ENCODE measurements at regions not wholly inside any gene's neighbourhood (a gene's known extent, or its start where the extent isn't known, plus 50 kb on each side); places are given as distances from the start of the nearest gene placed in this dataset.

GRCh38 chr4:23238848-23239247, 546.1 kb downstream of the GBA3 start:
- DNase-seq (ENCODE audit: low read depth), result no peak
- H3K4me3 ChIP-seq (ENCODE audit: low read depth, low read length), result no peak overlapping the region
- no peak for TF ChIP-seq CTCF (IDR thresholded peaks at IDR 0.05; ENCODE audit: insufficient read depth, low read length)

- H3K4me3 ChIP-seq (ENCODE audit: low read depth, low read length), result no peak overlapping the region
- TF ChIP-seq CTCF (IDR thresholded peaks at IDR 0.05; ENCODE audit: insufficient read depth, low read length), result no peak
- DNase-seq (ENCODE audit: low read depth), result no peak
These were observed 545.0 kb downstream of the GBA3 start for GRCh38 chr4:23237771-23238170.

GRCh38 chr4:23235628-23236390, 543.1 kb downstream of the GBA3 start:
- no peak overlapping the region for H3K4me3 ChIP-seq (ENCODE audit: low read depth, low read length)
- DNase-seq (ENCODE audit: low read depth), result no peak
- no peak for TF ChIP-seq CTCF (IDR thresholded peaks at IDR 0.05; ENCODE audit: insufficient read depth, low read length)

GRCh38 chr4:23234716-23235115, 542.0 kb downstream of the GBA3 start:
- DNase-seq (ENCODE audit: low read depth), result no peak
- H3K4me3 ChIP-seq (ENCODE audit: low read depth, low read length), result no peak overlapping the region
- no peak for TF ChIP-seq CTCF (IDR thresholded peaks at IDR 0.05; ENCODE audit: insufficient read depth, low read length)

- no peak for DNase-seq (ENCODE audit: low read depth)
- no peak for TF ChIP-seq CTCF (IDR thresholded peaks at IDR 0.05; ENCODE audit: insufficient read depth, low read length)
These were observed 541.3 kb downstream of the GBA3 start for GRCh38 chr4:23234018-23234417.

GRCh38 chr4:23233596-23233995, 540.9 kb downstream of the GBA3 start:
- no peak for DNase-seq (ENCODE audit: low read depth)
- no peak overlapping the region for H3K4me3 ChIP-seq (ENCODE audit: low read depth, low read length)
- no peak for TF ChIP-seq CTCF (IDR thresholded peaks at IDR 0.05; ENCODE audit: insufficient read depth, low read length)

More at GRCh38 chr4:23234018-23234417, 541.3 kb downstream of the GBA3 start:
- H3K4me3 ChIP-seq (ENCODE audit: low read depth, low read length), result no peak overlapping the region

- no peak for TF ChIP-seq CTCF (IDR thresholded peaks at IDR 0.05; ENCODE audit: insufficient read depth, low read length)
- DNase-seq (ENCODE audit: low read depth), result peak; percentile 0
- H3K4me3 ChIP-seq (ENCODE audit: low read depth, low read length), result no peak overlapping the region
These were observed 540.2 kb downstream of the GBA3 start for GRCh38 chr4:23232987-23233386.
